A673 (cell line): ENCODE measurements at regions not wholly inside any gene's neighbourhood (a gene's known extent, or its start where the extent isn't known, plus 50 kb on each side); places are given as distances from the start of the nearest gene placed in this dataset.

Experiments
- CTCF ChIP-seq: fragments of 300-800, 200-600 bp; sonication (generic); conservative IDR thresholded peaks from 2 replicates; pipeline ENCODE4 v1.5.1; 2017; ENCODE audit warnings: low read depth, mild to moderate bottlenecking, antibody characterized with exemption, low read length, moderate library complexity, mixed read lengths
- EZH2 ChIP-seq: fragments of 200-600 bp; sonication (generic); IDR thresholded peaks from 2 replicates; pipeline ENCODE4 v1.6.1; 2017; ENCODE audit warnings: borderline replicate concordance, low read depth, mild to moderate bottlenecking, mixed read lengths, antibody characterized with exemption, low read length; ENCODE audit not compliant: poor library complexity, severe bottlenecking

- TF ChIP-seq CTCF = no peak
- TF ChIP-seq EZH2 = no peak
These were observed 412.5 kb downstream of the PTPRU start for GRCh38 chr1:29648798-29649188.
